Stimulated activated effector memory CD8-positive, alpha-beta T cell treated with anti-CD3 and anti-CD28 coated beads, Interleukin-12 subunit alpha, Interleukin-12 subunit beta, amount 100 ng/mL, for 72 hours (primary cell): ENCODE measurements at regions not wholly inside any gene's neighbourhood (a gene's known extent, or its start where the extent isn't known, plus 50 kb on each side); places are given as distances from the start of the nearest gene placed in this dataset.
"Not testable (repeated sequence)": the region's sequence is repeated elsewhere in the genome, so short reads cannot be mapped to it uniquely, and the experiment has no call there.

ENCODE experiments used
- ATAC-seq: fragments of 150-1000 bp; cut with Tn5 transposase; 2 replicates; pipeline ENCODE4 v1.10.0; 2021
- DNase-seq, 2 donors: peaks; one replicate each; pipeline ENCODE4 v3.0.0; 2021 to 2022; ENCODE audit warnings: low spot score in 2 of 2
- H3K27ac Mint-ChIP-seq: one replicate; pipeline ENCODE4 v1.8.0; 2022; ENCODE audit warnings: mild to moderate bottlenecking, mixed read lengths
- H3K36me3 Mint-ChIP-seq: one replicate; pipeline ENCODE4 v1.8.0; 2022; ENCODE audit warnings: mild to moderate bottlenecking, mixed read lengths
- H3K4me1 Mint-ChIP-seq: one replicate; pipeline ENCODE4 v1.8.0; 2022; ENCODE audit warnings: mixed read lengths
- H3K4me3 Mint-ChIP-seq: one replicate; pipeline ENCODE4 v1.8.0; 2022; ENCODE audit warnings: mild to moderate bottlenecking, mixed read lengths
- H3K9me3 Mint-ChIP-seq: one replicate; pipeline ENCODE4 v1.8.0; 2022; ENCODE audit warnings: mixed read lengths

GRCh38 chr3:94647131-94647530 is 584.3 kb downstream of the NSUN3 start:
- no peak overlapping the region for H3K4me3 Mint-ChIP-seq
- DNase-seq, result no peak

GRCh38 chr3:94648270-94649180 is 585.7 kb downstream of the NSUN3 start:
- H3K4me3 Mint-ChIP-seq, H3K4me1 Mint-ChIP-seq, DNase-seq, H3K36me3 Mint-ChIP-seq, ATAC-seq, H3K27ac Mint-ChIP-seq: not testable (repeated sequence)
- peaks cover 17% of the 10 kb centered on the region for H3K9me3 Mint-ChIP-seq

More at GRCh38 chr3:94647131-94647530, 584.3 kb downstream of the NSUN3 start:
- no peak for ATAC-seq
- peaks cover 21% of the 10 kb centered on the region for H3K9me3 Mint-ChIP-seq
- no peaks in the 10 kb centered on the region for H3K4me1 Mint-ChIP-seq
- no peak overlapping the region for H3K27ac Mint-ChIP-seq
- no peaks in the 10 kb centered on the region for H3K36me3 Mint-ChIP-seq

GRCh38 chr3:94654096-94654495 is 591.2 kb downstream of the NSUN3 start:
- ATAC-seq (no peak), DNase-seq (no peak)
- Mint-ChIP-seq H3K4me3 (no peak overlapping the region), H3K4me1 (no peaks in the 10 kb centered on the region), H3K9me3 (peaks cover 21% of the 10 kb centered on the region), H3K36me3 (no peaks in the 10 kb centered on the region), H3K27ac (no peak overlapping the region)

- Mint-ChIP-seq H3K27ac (no peak overlapping the region), H3K4me1 (no peaks in the 10 kb centered on the region), H3K36me3 (no peaks in the 10 kb centered on the region), H3K9me3 (no peaks in the 10 kb centered on the region), H3K4me3 (no peak overlapping the region)
- DNase-seq (no peak), ATAC-seq (no peak)
These were observed 603.1 kb downstream of the NSUN3 start for GRCh38 chr3:94665922-94666321.

- Mint-ChIP-seq H3K9me3 (peaks cover 4% of the 10 kb centered on the region), H3K4me1 (no peaks in the 10 kb centered on the region), H3K4me3 (no peak overlapping the region), H3K36me3 (no peaks in the 10 kb centered on the region), H3K27ac (no peak overlapping the region)
- DNase-seq (no peak), ATAC-seq (no peak)
These were observed 608.2 kb downstream of the NSUN3 start for GRCh38 chr3:94671078-94671477.

GRCh38 chr3:94673876-94674275 is 611.0 kb downstream of the NSUN3 start:
- Mint-ChIP-seq H3K27ac (no peak overlapping the region), H3K4me3 (no peak overlapping the region), H3K36me3 (no peaks in the 10 kb centered on the region), H3K4me1 (no peaks in the 10 kb centered on the region), H3K9me3 (peaks cover 9% of the 10 kb centered on the region)
- no peak for DNase-seq
- ATAC-seq, result no peak

- no peaks in the 10 kb centered on the region for H3K36me3 Mint-ChIP-seq
- peaks cover 21% of the 10 kb centered on the region for H3K9me3 Mint-ChIP-seq
- no peaks in the 10 kb centered on the region for H3K4me1 Mint-ChIP-seq
- H3K4me3 Mint-ChIP-seq, result no peak overlapping the region
- DNase-seq (no peak), ATAC-seq (no peak)
- H3K27ac Mint-ChIP-seq, result no peak overlapping the region
These were observed 623.3 kb downstream of the NSUN3 start for GRCh38 chr3:94686208-94686607.

- Mint-ChIP-seq H3K4me1 (no peaks in the 10 kb centered on the region), H3K4me3 (no peak overlapping the region), H3K9me3 (peaks cover 9% of the 10 kb centered on the region), H3K27ac (no peak overlapping the region), H3K36me3 (no peaks in the 10 kb centered on the region)
- DNase-seq (no peak), ATAC-seq (no peak)
These were observed 631.3 kb downstream of the NSUN3 start for GRCh38 chr3:94693997-94694640.

- H3K9me3 Mint-ChIP-seq, result peaks cover 9% of the 10 kb centered on the region
- H3K27ac Mint-ChIP-seq, result no peak overlapping the region
- ATAC-seq, result no peak
- no peak for DNase-seq
- no peaks in the 10 kb centered on the region for H3K36me3 Mint-ChIP-seq
- no peaks in the 10 kb centered on the region for H3K4me1 Mint-ChIP-seq
- no peak overlapping the region for H3K4me3 Mint-ChIP-seq
These were observed 632.0 kb downstream of the NSUN3 start for GRCh38 chr3:94694894-94695293.

- ATAC-seq (no peak), DNase-seq (no peak)
- peaks cover 10% of the 10 kb centered on the region for H3K9me3 Mint-ChIP-seq
- H3K4me1 Mint-ChIP-seq, result no peaks in the 10 kb centered on the region
- H3K36me3 Mint-ChIP-seq, result no peaks in the 10 kb centered on the region
- no peak overlapping the region for H3K4me3 Mint-ChIP-seq
- no peak overlapping the region for H3K27ac Mint-ChIP-seq
These were observed 641.6 kb downstream of the NSUN3 start for GRCh38 chr3:94704467-94704866.

- H3K36me3 Mint-ChIP-seq, result no peaks in the 10 kb centered on the region
- H3K4me3 Mint-ChIP-seq, result no peak overlapping the region
- ATAC-seq (no peak), DNase-seq (no peak)
- no peak overlapping the region for H3K27ac Mint-ChIP-seq
- H3K4me1 Mint-ChIP-seq, result no peaks in the 10 kb centered on the region
- peaks cover 8% of the 10 kb centered on the region for H3K9me3 Mint-ChIP-seq
These were observed 646.5 kb downstream of the NSUN3 start for GRCh38 chr3:94709249-94709902.

- Mint-ChIP-seq H3K27ac (no peak overlapping the region), H3K4me1 (no peaks in the 10 kb centered on the region), H3K36me3 (no peaks in the 10 kb centered on the region), H3K4me3 (no peak overlapping the region), H3K9me3 (peaks cover 3% of the 10 kb centered on the region)
- ATAC-seq (no peak), DNase-seq (no peak)
These were observed 651.3 kb downstream of the NSUN3 start for GRCh38 chr3:94714194-94714593.

- no peak for ATAC-seq
- Mint-ChIP-seq H3K4me3 (no peak overlapping the region), H3K9me3 (peaks cover 3% of the 10 kb centered on the region), H3K27ac (no peak overlapping the region), H3K4me1 (no peaks in the 10 kb centered on the region), H3K36me3 (no peaks in the 10 kb centered on the region)
- no peak for DNase-seq
These were observed 653.6 kb downstream of the NSUN3 start for GRCh38 chr3:94716326-94717018.

- H3K4me1 Mint-ChIP-seq, result no peaks in the 10 kb centered on the region
- peaks cover 7% of the 10 kb centered on the region for H3K9me3 Mint-ChIP-seq
- no peak for DNase-seq
- no peak overlapping the region for H3K27ac Mint-ChIP-seq
- no peak overlapping the region for H3K4me3 Mint-ChIP-seq
- ATAC-seq, result no peak
- H3K36me3 Mint-ChIP-seq, result no peaks in the 10 kb centered on the region
These were observed 671.3 kb downstream of the NSUN3 start for GRCh38 chr3:94734206-94734605.

- DNase-seq (no peak), ATAC-seq (no peak)
- Mint-ChIP-seq H3K4me3 (no peak overlapping the region), H3K36me3 (no peaks in the 10 kb centered on the region), H3K4me1 (no peaks in the 10 kb centered on the region), H3K9me3 (peaks cover 7% of the 10 kb centered on the region), H3K27ac (no peak overlapping the region)
These were observed 672.5 kb downstream of the NSUN3 start for GRCh38 chr3:94735354-94735753.
